ENCODE measurements at regions not wholly inside any gene's neighbourhood (a gene's known extent, or its start where the extent isn't known, plus 50 kb on each side); places are given as distances from the start of the nearest gene placed in this dataset.

- TF ChIP-seq CTCF (IDR thresholded peaks at IDR 0.05; ENCODE audit: low read depth, low read length) (no peak), POLR2A (IDR thresholded peaks at IDR 0.05; ENCODE audit: extremely low read depth, insufficient read length) (no peak), MAX (IDR thresholded peaks at IDR 0.05; ENCODE audit: low read depth, low read length) (no peak)
Measured at GRCh38 chr18:68583685-68584084, 131.2 kb downstream of the TMX3 start.
